ENCODE measurements at regions not wholly inside any gene's neighbourhood (a gene's known extent, or its start where the extent isn't known, plus 50 kb on each side); places are given as distances from the start of the nearest gene placed in this dataset.

DNA sequence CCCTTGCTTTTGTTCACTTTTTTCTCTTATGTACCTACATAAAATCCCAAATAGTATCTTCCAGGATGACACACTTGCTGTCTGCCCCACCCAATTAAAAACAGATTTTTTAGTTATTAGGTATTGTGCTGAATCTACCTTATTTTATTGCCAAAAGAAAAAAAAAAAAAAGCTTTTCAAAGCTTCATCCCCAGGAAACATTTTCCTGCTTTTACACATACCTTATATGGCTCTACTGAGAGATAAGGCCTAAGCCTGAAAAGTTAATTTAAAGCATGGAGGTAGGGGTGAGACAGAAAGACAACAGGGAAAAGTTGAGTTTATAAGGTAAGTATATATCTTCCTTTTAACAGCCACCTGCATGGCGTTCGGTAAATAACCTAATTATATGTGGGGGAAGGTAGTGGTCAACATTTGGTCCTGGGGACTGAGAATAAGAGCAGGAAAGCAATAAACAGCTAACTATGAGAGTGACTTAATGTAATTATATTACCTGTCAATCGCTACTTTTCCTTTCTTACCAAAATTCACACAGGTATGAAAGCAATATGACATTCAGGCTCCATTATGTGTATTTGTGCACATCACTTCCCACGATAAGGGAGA, 54.6 kb upstream of the BOLA1 start:
- no peak for ATAC-seq
- no peak for TF ChIP-seq ZC3H10 (CRISPR knock-in tag; IDR thresholded peaks at IDR 0.05)
- TF ChIP-seq ZFP3 (CRISPR knock-in tag; IDR thresholded peaks at IDR 0.05): no peak
- TF ChIP-seq, protein P1, sequence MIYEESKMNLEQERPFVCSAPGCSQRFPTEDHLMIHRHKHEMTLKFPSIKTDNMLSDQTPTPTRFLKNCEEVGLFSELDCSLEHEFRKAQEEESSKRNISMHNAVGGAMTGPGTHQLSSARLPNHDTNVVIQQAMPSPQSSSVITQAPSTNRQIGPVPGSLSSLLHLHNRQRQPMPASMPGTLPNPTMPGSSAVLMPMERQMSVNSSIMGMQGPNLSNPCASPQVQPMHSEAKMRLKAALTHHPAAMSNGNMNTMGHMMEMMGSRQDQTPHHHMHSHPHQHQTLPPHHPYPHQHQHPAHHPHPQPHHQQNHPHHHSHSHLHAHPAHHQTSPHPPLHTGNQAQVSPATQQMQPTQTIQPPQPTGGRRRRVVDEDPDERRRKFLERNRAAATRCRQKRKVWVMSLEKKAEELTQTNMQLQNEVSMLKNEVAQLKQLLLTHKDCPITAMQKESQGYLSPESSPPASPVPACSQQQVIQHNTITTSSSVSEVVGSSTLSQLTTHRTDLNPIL (CRISPR knock-in tag; IDR thresholded peaks at IDR 0.05; ENCODE audit: low read depth): no peak
- no peak for TF ChIP-seq CSDC2 (CRISPR knock-in tag; IDR thresholded peaks at IDR 0.05)
- TF ChIP-seq ZNF70 (CRISPR knock-in tag; IDR thresholded peaks at IDR 0.05): no peak
- TF ChIP-seq SNAI2 (CRISPR knock-in tag; IDR thresholded peaks at IDR 0.05): no peak

- no peak for ATAC-seq
- TF ChIP-seq CSDC2 (CRISPR knock-in tag; IDR thresholded peaks at IDR 0.05) (no peak), ARNTL (CRISPR knock-in tag; IDR thresholded peaks at IDR 0.05; ENCODE audit: borderline replicate concordance, low read depth) (no peak), TOX (CRISPR knock-in tag; IDR thresholded peaks at IDR 0.05; ENCODE audit: borderline replicate concordance) (no peak), GLIS3 (CRISPR knock-in tag; IDR thresholded peaks at IDR 0.05) (no peak), ISL1 (CRISPR knock-in tag; IDR thresholded peaks at IDR 0.05) (no peak), ESRRG (CRISPR knock-in tag; IDR thresholded peaks at IDR 0.05) (no peak), PPARA (CRISPR knock-in tag; IDR thresholded peaks at IDR 0.05; ENCODE audit: borderline replicate concordance) (no peak), BACH2 (CRISPR knock-in tag; IDR thresholded peaks at IDR 0.05; ENCODE audit: borderline replicate concordance) (no peak), ZFP30 (CRISPR knock-in tag; IDR thresholded peaks at IDR 0.05) (no peak), ZNF8 (CRISPR knock-in tag; IDR thresholded peaks at IDR 0.05) (no peak), POU6F1 (CRISPR knock-in tag; IDR thresholded peaks at IDR 0.05; ENCODE audit: borderline replicate concordance, low read depth) (no peak), RARB (CRISPR knock-in tag; IDR thresholded peaks at IDR 0.05) (no peak), SNAI2 (CRISPR knock-in tag; IDR thresholded peaks at IDR 0.05) (no peak), PATZ1 (CRISPR knock-in tag; IDR thresholded peaks at IDR 0.05; ENCODE audit: borderline replicate concordance) (no peak), TCF4 (CRISPR knock-in tag; IDR thresholded peaks at IDR 0.05; ENCODE audit: borderline replicate concordance) (no peak), ZNF70 (CRISPR knock-in tag; IDR thresholded peaks at IDR 0.05) (no peak)
- TF ChIP-seq, protein P1 (CRISPR knock-in tag; IDR thresholded peaks at IDR 0.05; ENCODE audit: low read depth): no peak
- TF ChIP-seq, protein P2, sequence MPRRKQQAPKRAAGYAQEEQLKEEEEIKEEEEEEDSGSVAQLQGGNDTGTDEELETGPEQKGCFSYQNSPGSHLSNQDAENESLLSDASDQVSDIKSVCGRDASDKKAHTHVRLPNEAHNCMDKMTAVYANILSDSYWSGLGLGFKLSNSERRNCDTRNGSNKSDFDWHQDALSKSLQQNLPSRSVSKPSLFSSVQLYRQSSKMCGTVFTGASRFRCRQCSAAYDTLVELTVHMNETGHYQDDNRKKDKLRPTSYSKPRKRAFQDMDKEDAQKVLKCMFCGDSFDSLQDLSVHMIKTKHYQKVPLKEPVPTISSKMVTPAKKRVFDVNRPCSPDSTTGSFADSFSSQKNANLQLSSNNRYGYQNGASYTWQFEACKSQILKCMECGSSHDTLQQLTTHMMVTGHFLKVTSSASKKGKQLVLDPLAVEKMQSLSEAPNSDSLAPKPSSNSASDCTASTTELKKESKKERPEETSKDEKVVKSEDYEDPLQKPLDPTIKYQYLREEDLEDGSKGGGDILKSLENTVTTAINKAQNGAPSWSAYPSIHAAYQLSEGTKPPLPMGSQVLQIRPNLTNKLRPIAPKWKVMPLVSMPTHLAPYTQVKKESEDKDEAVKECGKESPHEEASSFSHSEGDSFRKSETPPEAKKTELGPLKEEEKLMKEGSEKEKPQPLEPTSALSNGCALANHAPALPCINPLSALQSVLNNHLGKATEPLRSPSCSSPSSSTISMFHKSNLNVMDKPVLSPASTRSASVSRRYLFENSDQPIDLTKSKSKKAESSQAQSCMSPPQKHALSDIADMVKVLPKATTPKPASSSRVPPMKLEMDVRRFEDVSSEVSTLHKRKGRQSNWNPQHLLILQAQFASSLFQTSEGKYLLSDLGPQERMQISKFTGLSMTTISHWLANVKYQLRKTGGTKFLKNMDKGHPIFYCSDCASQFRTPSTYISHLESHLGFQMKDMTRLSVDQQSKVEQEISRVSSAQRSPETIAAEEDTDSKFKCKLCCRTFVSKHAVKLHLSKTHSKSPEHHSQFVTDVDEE (CRISPR knock-in tag; IDR thresholded peaks at IDR 0.05): no peak
These were observed 54.0 kb upstream of the BOLA1 start for GRCh38 chr1:149845416-149845815.

DNA sequence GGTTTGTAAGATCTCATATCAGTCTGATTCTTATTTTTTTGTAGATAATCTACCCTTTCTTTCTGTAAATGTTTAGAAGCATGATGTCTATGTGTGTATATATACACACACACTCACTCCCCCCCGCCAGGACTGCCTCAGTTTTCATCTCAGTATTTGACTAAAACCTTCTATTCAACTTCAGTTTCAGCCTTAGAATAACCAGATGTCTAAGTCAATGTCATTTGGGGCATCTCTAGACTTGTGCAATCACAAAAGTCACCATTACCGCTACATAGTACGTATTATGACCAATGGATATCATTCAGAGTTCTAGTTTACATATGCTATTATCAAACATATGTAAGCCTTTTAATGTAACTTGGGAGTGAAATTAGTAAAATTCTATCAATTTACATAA, 53.3 kb upstream of the BOLA1 start:
- ATAC-seq: no peak
- TF ChIP-seq GLIS3 (CRISPR knock-in tag; IDR thresholded peaks at IDR 0.05) (no peak), ZFP30 (CRISPR knock-in tag; IDR thresholded peaks at IDR 0.05) (no peak), SNAI2 (CRISPR knock-in tag; IDR thresholded peaks at IDR 0.05) (no peak), ISL1 (CRISPR knock-in tag; IDR thresholded peaks at IDR 0.05) (no peak), BACH2 (CRISPR knock-in tag; IDR thresholded peaks at IDR 0.05; ENCODE audit: borderline replicate concordance) (no peak), TOX (CRISPR knock-in tag; IDR thresholded peaks at IDR 0.05; ENCODE audit: borderline replicate concordance) (no peak), ZC3H10 (CRISPR knock-in tag; IDR thresholded peaks at IDR 0.05) (no peak), ESRRG (CRISPR knock-in tag; IDR thresholded peaks at IDR 0.05) (no peak), ARNTL (CRISPR knock-in tag; IDR thresholded peaks at IDR 0.05; ENCODE audit: borderline replicate concordance, low read depth) (no peak), TCF4 (CRISPR knock-in tag; IDR thresholded peaks at IDR 0.05; ENCODE audit: borderline replicate concordance) (no peak), OSR1 (CRISPR knock-in tag; IDR thresholded peaks at IDR 0.05) (no peak)
- TF ChIP-seq, protein P2 (CRISPR knock-in tag; IDR thresholded peaks at IDR 0.05): no peak
- TF ChIP-seq, protein P1 (CRISPR knock-in tag; IDR thresholded peaks at IDR 0.05; ENCODE audit: low read depth): no peak

Data from SK-N-SH treated with all-trans-retinoic acid at 6 μM for 48 hours (cell line).